Ovary (tissue), 3 donors: ENCODE measurements at regions not wholly inside any gene's neighbourhood (a gene's known extent, or its start where the extent isn't known, plus 50 kb on each side); places are given as distances from the start of the nearest gene placed in this dataset.

Source experiments
- EP300 ChIP-seq: sonication (generic); formaldehyde crosslinking; IDR thresholded peaks from one replicate; pipeline ENCODE4 v1.6.1; 2017; ENCODE audit warnings: antibody characterized with exemption
- POLR2A ChIP-seq: fragments of 450-650 bp; IDR thresholded peaks from one replicate; pipeline ENCODE4 v1.6.1; 2017; ENCODE audit warnings: antibody characterized with exemption, mild to moderate bottlenecking, moderate library complexity
- TF ChIP-seq, protein P1 (sequence below), 3 donors: fragments of 450-650 bp in 2 of 3; fragments of 200-600 bp in 1 of 3; IDR thresholded peaks; one replicate each; pipeline versions ENCODE4 v1.5.1 to v1.8.0; 2016 to 2022; ENCODE audit warnings: antibody characterized with exemption in 3 of 3, mild to moderate bottlenecking in 1 of 3
- donor health status: DM: no; HTN: no; CAD: no.

DNA sequence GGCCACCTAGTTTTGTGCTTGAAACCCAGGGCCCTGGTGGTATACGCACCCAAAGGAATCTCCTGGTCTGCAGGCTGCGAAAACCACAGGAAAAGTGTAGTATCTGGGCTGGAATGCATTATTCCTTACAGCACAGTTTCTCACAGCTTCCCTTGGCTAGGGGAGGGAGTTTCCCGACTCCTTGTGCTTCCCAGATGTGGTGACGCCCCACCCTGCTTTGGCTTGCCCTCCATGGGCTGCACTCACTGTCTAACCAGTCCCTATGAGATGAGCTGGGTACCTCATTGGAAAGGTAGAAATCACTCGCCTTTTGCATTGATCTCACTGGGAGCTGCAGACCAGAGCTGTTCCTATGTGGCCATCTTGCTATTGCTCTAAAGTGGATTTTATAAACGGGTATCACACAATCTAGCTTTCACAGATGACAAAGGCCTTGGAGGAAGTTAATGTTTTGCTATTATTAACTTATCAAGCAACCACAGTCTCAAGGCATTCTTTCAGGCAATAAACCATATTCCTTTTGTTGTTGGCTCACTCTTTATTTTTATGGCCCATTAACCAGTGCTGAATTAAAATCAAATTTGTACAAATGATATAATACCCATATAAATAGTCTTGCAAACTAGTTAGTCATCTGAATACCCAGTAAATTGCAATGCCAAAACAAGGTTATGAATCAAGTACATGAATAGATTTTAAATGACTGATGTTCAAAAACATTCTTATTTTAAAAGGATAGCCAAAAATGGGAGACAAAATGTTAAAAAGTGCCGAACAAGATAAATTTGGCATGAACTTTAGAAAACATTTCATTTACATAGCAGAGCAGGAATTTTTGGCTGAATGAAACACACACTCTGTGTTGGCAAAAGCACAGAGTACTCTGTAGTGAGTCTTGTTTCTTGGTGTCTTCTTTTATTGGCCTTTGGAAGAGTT, 475.4 kb upstream of the ARGLU1 start:
- TF ChIP-seq POLR2A (no peak), EP300 (no peak)
- TF ChIP-seq, protein P1, sequence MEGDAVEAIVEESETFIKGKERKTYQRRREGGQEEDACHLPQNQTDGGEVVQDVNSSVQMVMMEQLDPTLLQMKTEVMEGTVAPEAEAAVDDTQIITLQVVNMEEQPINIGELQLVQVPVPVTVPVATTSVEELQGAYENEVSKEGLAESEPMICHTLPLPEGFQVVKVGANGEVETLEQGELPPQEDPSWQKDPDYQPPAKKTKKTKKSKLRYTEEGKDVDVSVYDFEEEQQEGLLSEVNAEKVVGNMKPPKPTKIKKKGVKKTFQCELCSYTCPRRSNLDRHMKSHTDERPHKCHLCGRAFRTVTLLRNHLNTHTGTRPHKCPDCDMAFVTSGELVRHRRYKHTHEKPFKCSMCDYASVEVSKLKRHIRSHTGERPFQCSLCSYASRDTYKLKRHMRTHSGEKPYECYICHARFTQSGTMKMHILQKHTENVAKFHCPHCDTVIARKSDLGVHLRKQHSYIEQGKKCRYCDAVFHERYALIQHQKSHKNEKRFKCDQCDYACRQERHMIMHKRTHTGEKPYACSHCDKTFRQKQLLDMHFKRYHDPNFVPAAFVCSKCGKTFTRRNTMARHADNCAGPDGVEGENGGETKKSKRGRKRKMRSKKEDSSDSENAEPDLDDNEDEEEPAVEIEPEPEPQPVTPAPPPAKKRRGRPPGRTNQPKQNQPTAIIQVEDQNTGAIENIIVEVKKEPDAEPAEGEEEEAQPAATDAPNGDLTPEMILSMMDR (IDR thresholded peaks at IDR 0.05): no peak
